ENCODE measurements at regions not wholly inside any gene's neighbourhood (a gene's known extent, or its start where the extent isn't known, plus 50 kb on each side); places are given as distances from the start of the nearest gene placed in this dataset.
A peak's percentile ranks its signal among the peaks of the same experiment; 100 is the strongest.

GRCh38 chr3:17936736-17937480 is 194.5 kb upstream of the TBC1D5 start:
- peak overlapping the region; percentile 23 to 33 for H3K4me3 ChIP-seq (ENCODE audit: low read depth in 1 of 2, low read length in 2 of 2)
- no peaks in the 10 kb centered on the region for H3K27me3 ChIP-seq (ENCODE audit: control insufficient read depth in 1 of 2, insufficient read depth in 2 of 2, low read length in 2 of 2)
- H3K36me3 ChIP-seq (ENCODE audit: control insufficient read depth in 1 of 2, insufficient read depth in 2 of 2, low read length in 2 of 2) = no peaks in the 10 kb centered on the region
- no peak overlapping the region for H3K27ac ChIP-seq (ENCODE audit: low read depth, low read length)
- H3K9me3 ChIP-seq (ENCODE audit: control insufficient read depth in 1 of 2, low read length in 2 of 2) = no peaks in the 10 kb centered on the region
- peaks cover 3 to 21% of the 10 kb centered on the region in 2 donors for H3K4me1 ChIP-seq (ENCODE audit: control insufficient read depth in 1 of 2, insufficient read depth in 2 of 2, low read length in 2 of 2)
- H3K9ac ChIP-seq (ENCODE audit: low read depth in 1 of 2, low read length in 2 of 2) = no peak overlapping the region

- Histone ChIP-seq H3K4me1 (ENCODE audit: control insufficient read depth in 1 of 2, insufficient read depth in 2 of 2, low read length in 2 of 2) (peaks cover 3 to 21% of the 10 kb centered on the region in 2 donors), H3K9me3 (ENCODE audit: control insufficient read depth in 1 of 2, low read length in 2 of 2) (no peaks in the 10 kb centered on the region), H3K9ac (ENCODE audit: low read depth in 1 of 2, low read length in 2 of 2) (no peak overlapping the region), H3K27me3 (ENCODE audit: control insufficient read depth in 1 of 2, insufficient read depth in 2 of 2, low read length in 2 of 2) (no peaks in the 10 kb centered on the region), H3K27ac (ENCODE audit: low read depth, low read length) (no peak overlapping the region), H3K36me3 (ENCODE audit: control insufficient read depth in 1 of 2, insufficient read depth in 2 of 2, low read length in 2 of 2) (no peaks in the 10 kb centered on the region), H3K4me3 (ENCODE audit: low read depth in 1 of 2, low read length in 2 of 2) (no peak overlapping the region)
Observed at GRCh38 chr3:17935222-17935621, 192.8 kb upstream of the TBC1D5 start.

GRCh38 chr3:17932136-17932771 is 189.8 kb upstream of the TBC1D5 start:
- H3K36me3 ChIP-seq (ENCODE audit: control insufficient read depth in 1 of 2, insufficient read depth in 2 of 2, low read length in 2 of 2) = no peaks in the 10 kb centered on the region
- no peaks in the 10 kb centered on the region for H3K27me3 ChIP-seq (ENCODE audit: control insufficient read depth in 1 of 2, insufficient read depth in 2 of 2, low read length in 2 of 2)
- no peaks in the 10 kb centered on the region for H3K9me3 ChIP-seq (ENCODE audit: control insufficient read depth in 1 of 2, low read length in 2 of 2)
- no peak overlapping the region for H3K4me3 ChIP-seq (ENCODE audit: low read depth in 1 of 2, low read length in 2 of 2)
- peaks cover 16 to 36% of the 10 kb centered on the region in 2 donors for H3K4me1 ChIP-seq (ENCODE audit: control insufficient read depth in 1 of 2, insufficient read depth in 2 of 2, low read length in 2 of 2)
- H3K27ac ChIP-seq (ENCODE audit: low read depth, low read length) = no peak overlapping the region
- no peak overlapping the region for H3K9ac ChIP-seq (ENCODE audit: low read depth in 1 of 2, low read length in 2 of 2)

- H3K27me3 ChIP-seq (ENCODE audit: control insufficient read depth in 1 of 2, insufficient read depth in 2 of 2, low read length in 2 of 2) = no peaks in the 10 kb centered on the region
- H3K36me3 ChIP-seq (ENCODE audit: control insufficient read depth in 1 of 2, insufficient read depth in 2 of 2, low read length in 2 of 2) = no peaks in the 10 kb centered on the region
- H3K27ac ChIP-seq (ENCODE audit: low read depth, low read length) = no peak overlapping the region
- peaks cover 16 to 34% of the 10 kb centered on the region in 2 donors for H3K4me1 ChIP-seq (ENCODE audit: control insufficient read depth in 1 of 2, insufficient read depth in 2 of 2, low read length in 2 of 2)
- H3K9me3 ChIP-seq (ENCODE audit: control insufficient read depth in 1 of 2, low read length in 2 of 2) = no peaks in the 10 kb centered on the region
- H3K9ac ChIP-seq (ENCODE audit: low read depth in 1 of 2, low read length in 2 of 2) = no peak overlapping the region
- H3K4me3 ChIP-seq (ENCODE audit: low read depth in 1 of 2, low read length in 2 of 2) = no peak overlapping the region
Observed at GRCh38 chr3:17931131-17931530, 188.7 kb upstream of the TBC1D5 start.

- H3K36me3 ChIP-seq (ENCODE audit: control insufficient read depth in 1 of 2, insufficient read depth in 2 of 2, low read length in 2 of 2) = no peaks in the 10 kb centered on the region
Observed at GRCh38 chr3:17928502-17929145, 186.2 kb upstream of the TBC1D5 start.

GRCh38 chr3:17927036-17927435 is 184.6 kb upstream of the TBC1D5 start:
- Histone ChIP-seq H3K4me1 (ENCODE audit: control insufficient read depth in 1 of 2, insufficient read depth in 2 of 2, low read length in 2 of 2) (peaks cover 16 to 18% of the 10 kb centered on the region in 2 donors), H3K9ac (ENCODE audit: low read depth in 1 of 2, low read length in 2 of 2) (no peak overlapping the region), H3K36me3 (ENCODE audit: control insufficient read depth in 1 of 2, insufficient read depth in 2 of 2, low read length in 2 of 2) (no peaks in the 10 kb centered on the region), H3K27me3 (ENCODE audit: control insufficient read depth in 1 of 2, insufficient read depth in 2 of 2, low read length in 2 of 2) (no peaks in the 10 kb centered on the region), H3K27ac (ENCODE audit: low read depth, low read length) (no peak overlapping the region), H3K4me3 (ENCODE audit: low read depth in 1 of 2, low read length in 2 of 2) (no peak overlapping the region), H3K9me3 (ENCODE audit: control insufficient read depth in 1 of 2, low read length in 2 of 2) (no peaks in the 10 kb centered on the region)

More at GRCh38 chr3:17928502-17929145, 186.2 kb upstream of the TBC1D5 start:
- Histone ChIP-seq H3K4me1 (ENCODE audit: control insufficient read depth in 1 of 2, insufficient read depth in 2 of 2, low read length in 2 of 2) (peaks cover 16 to 18% of the 10 kb centered on the region in 2 donors), H3K4me3 (ENCODE audit: low read depth in 1 of 2, low read length in 2 of 2) (no peak overlapping the region), H3K9me3 (ENCODE audit: control insufficient read depth in 1 of 2, low read length in 2 of 2) (no peaks in the 10 kb centered on the region), H3K27ac (ENCODE audit: low read depth, low read length) (no peak overlapping the region), H3K9ac (ENCODE audit: low read depth in 1 of 2, low read length in 2 of 2) (no peak overlapping the region), H3K27me3 (ENCODE audit: control insufficient read depth in 1 of 2, insufficient read depth in 2 of 2, low read length in 2 of 2) (no peaks in the 10 kb centered on the region)

- no peak overlapping the region for H3K4me3 ChIP-seq (ENCODE audit: low read depth in 1 of 2, low read length in 2 of 2)
- no peaks in the 10 kb centered on the region for H3K36me3 ChIP-seq (ENCODE audit: control insufficient read depth in 1 of 2, insufficient read depth in 2 of 2, low read length in 2 of 2)
- no peak overlapping the region for H3K9ac ChIP-seq (ENCODE audit: low read depth in 1 of 2, low read length in 2 of 2)
- H3K27me3 ChIP-seq (ENCODE audit: control insufficient read depth in 1 of 2, insufficient read depth in 2 of 2, low read length in 2 of 2) = peaks cover 0 to 6% of the 10 kb centered on the region in 2 donors
- peaks cover 0 to 11% of the 10 kb centered on the region in 2 donors for H3K4me1 ChIP-seq (ENCODE audit: control insufficient read depth in 1 of 2, insufficient read depth in 2 of 2, low read length in 2 of 2)
- H3K27ac ChIP-seq (ENCODE audit: low read depth, low read length) = no peak overlapping the region
- H3K9me3 ChIP-seq (ENCODE audit: control insufficient read depth in 1 of 2, low read length in 2 of 2) = no peaks in the 10 kb centered on the region
Observed at GRCh38 chr3:17915341-17915740, 172.9 kb upstream of the TBC1D5 start.

- no peak overlapping the region for H3K27ac ChIP-seq (ENCODE audit: low read depth, low read length)
Observed at GRCh38 chr3:17913359-17913758, 170.9 kb upstream of the TBC1D5 start.

GRCh38 chr3:17911986-17912760 is 169.7 kb upstream of the TBC1D5 start:
- Histone ChIP-seq H3K4me1 (ENCODE audit: control insufficient read depth in 1 of 2, insufficient read depth in 2 of 2, low read length in 2 of 2) (peaks cover 0 to 11% of the 10 kb centered on the region in 2 donors), H3K9ac (ENCODE audit: low read depth in 1 of 2, low read length in 2 of 2) (no peak overlapping the region), H3K4me3 (ENCODE audit: low read depth in 1 of 2, low read length in 2 of 2) (no peak overlapping the region), H3K27me3 (ENCODE audit: control insufficient read depth in 1 of 2, insufficient read depth in 2 of 2, low read length in 2 of 2) (peaks cover 0 to 6% of the 10 kb centered on the region in 2 donors), H3K36me3 (ENCODE audit: control insufficient read depth in 1 of 2, insufficient read depth in 2 of 2, low read length in 2 of 2) (no peaks in the 10 kb centered on the region), H3K27ac (ENCODE audit: low read depth, low read length) (no peak overlapping the region), H3K9me3 (ENCODE audit: control insufficient read depth in 1 of 2, low read length in 2 of 2) (no peaks in the 10 kb centered on the region)

More at GRCh38 chr3:17913359-17913758, 170.9 kb upstream of the TBC1D5 start:
- H3K9ac ChIP-seq (ENCODE audit: low read depth in 1 of 2, low read length in 2 of 2) = no peak overlapping the region
- H3K4me3 ChIP-seq (ENCODE audit: low read depth in 1 of 2, low read length in 2 of 2) = no peak overlapping the region
- H3K27me3 ChIP-seq (ENCODE audit: control insufficient read depth in 1 of 2, insufficient read depth in 2 of 2, low read length in 2 of 2) = peaks cover 0 to 6% of the 10 kb centered on the region in 2 donors
- H3K36me3 ChIP-seq (ENCODE audit: control insufficient read depth in 1 of 2, insufficient read depth in 2 of 2, low read length in 2 of 2) = no peaks in the 10 kb centered on the region
- peaks cover 0 to 11% of the 10 kb centered on the region in 2 donors for H3K4me1 ChIP-seq (ENCODE audit: control insufficient read depth in 1 of 2, insufficient read depth in 2 of 2, low read length in 2 of 2)
- H3K9me3 ChIP-seq (ENCODE audit: control insufficient read depth in 1 of 2, low read length in 2 of 2) = no peaks in the 10 kb centered on the region
